Esophagus muscularis mucosa (tissue), 4 donors: ENCODE measurements at regions not wholly inside any gene's neighbourhood (a gene's known extent, or its start where the extent isn't known, plus 50 kb on each side); places are given as distances from the start of the nearest gene placed in this dataset.

Experiments
- DNase-seq: peaks from one replicate; pipeline ENCODE4 v3.0.0-alpha.2; 2017; ENCODE audit errors: extremely low spot score
- H3K27ac ChIP-seq, 4 donors: fragments of 200-600 bp; sonication (generic); replicated peaks in 1 of 4; 1 replicate in 3 of 4; 2 replicates in 1 of 4; pipeline ENCODE4 v1.5.1; 2016 to 2019; ENCODE audit warnings: mild to moderate bottlenecking in 1 of 4
- H3K27me3 ChIP-seq, 4 donors: fragments of 200-600 bp; sonication (generic); one replicate each; pipeline versions ENCODE4 v1.5.1 to v1.6.0; 2016 to 2019
- H3K36me3 ChIP-seq, 4 donors: fragments of 200-600 bp; sonication (generic); one replicate each; pipeline ENCODE4 v1.5.1; 2016 to 2019
- H3K4me1 ChIP-seq, 4 donors: fragments of 200-600 bp; sonication (generic); one replicate each; pipeline ENCODE4 v1.5.1; 2016 to 2019
- H3K4me3 ChIP-seq, 4 donors: fragments of 200-600 bp; sonication (generic); 1 replicate in 2 of 4; 2 replicates in 2 of 4; pipeline ENCODE4 v1.5.1; 2016 to 2019; ENCODE audit warnings: mild to moderate bottlenecking in 4 of 4, moderate library complexity in 1 of 4
- H3K9me3 ChIP-seq, 4 donors: fragments of 200-600 bp; sonication (generic); 1 replicate in 3 of 4; 2 replicates in 1 of 4; pipeline ENCODE4 v1.5.1; 2016 to 2019
- EP300 ChIP-seq: sonication (generic); formaldehyde crosslinking; IDR thresholded peaks from one replicate; pipeline ENCODE4 v1.6.1; 2017; ENCODE audit warnings: antibody characterized with exemption
- POLR2A ChIP-seq: fragments of 450-650 bp; IDR thresholded peaks from one replicate; pipeline ENCODE4 v1.6.1; 2017; ENCODE audit warnings: antibody characterized with exemption, moderate library complexity, mild to moderate bottlenecking, low read depth
- POLR2AphosphoS5 ChIP-seq, 2 donors: sonication (generic); formaldehyde crosslinking; IDR thresholded peaks; one replicate each; pipeline ENCODE4 v1.6.1; 2017; ENCODE audit warnings: antibody characterized with exemption in 2 of 2
- WGBS: methylation state at CpG from one replicate; pipeline ENCODE4 v1.1.5; 2018; 5-methylcytosine and 5-hydroxymethylcytosine counted together
- intact Hi-C: fragments of 100-400 bp; cut with DNase I; formaldehyde crosslinking; loops from one replicate; pipeline ENCODE4 v1.15.1; 2023
- TF ChIP-seq, protein P1 (sequence below), 3 experiments: fragments of 200-600 bp in 2 of 3; fragments of 450-650 bp in 1 of 3; sonication (generic) in 2 of 3; IDR thresholded peaks; one replicate each; pipeline ENCODE4 v1.5.1; 2017 to 2019; ENCODE audit warnings: antibody characterized with exemption in 3 of 3, mild to moderate bottlenecking in 2 of 3, moderate library complexity in 1 of 3

DNA sequence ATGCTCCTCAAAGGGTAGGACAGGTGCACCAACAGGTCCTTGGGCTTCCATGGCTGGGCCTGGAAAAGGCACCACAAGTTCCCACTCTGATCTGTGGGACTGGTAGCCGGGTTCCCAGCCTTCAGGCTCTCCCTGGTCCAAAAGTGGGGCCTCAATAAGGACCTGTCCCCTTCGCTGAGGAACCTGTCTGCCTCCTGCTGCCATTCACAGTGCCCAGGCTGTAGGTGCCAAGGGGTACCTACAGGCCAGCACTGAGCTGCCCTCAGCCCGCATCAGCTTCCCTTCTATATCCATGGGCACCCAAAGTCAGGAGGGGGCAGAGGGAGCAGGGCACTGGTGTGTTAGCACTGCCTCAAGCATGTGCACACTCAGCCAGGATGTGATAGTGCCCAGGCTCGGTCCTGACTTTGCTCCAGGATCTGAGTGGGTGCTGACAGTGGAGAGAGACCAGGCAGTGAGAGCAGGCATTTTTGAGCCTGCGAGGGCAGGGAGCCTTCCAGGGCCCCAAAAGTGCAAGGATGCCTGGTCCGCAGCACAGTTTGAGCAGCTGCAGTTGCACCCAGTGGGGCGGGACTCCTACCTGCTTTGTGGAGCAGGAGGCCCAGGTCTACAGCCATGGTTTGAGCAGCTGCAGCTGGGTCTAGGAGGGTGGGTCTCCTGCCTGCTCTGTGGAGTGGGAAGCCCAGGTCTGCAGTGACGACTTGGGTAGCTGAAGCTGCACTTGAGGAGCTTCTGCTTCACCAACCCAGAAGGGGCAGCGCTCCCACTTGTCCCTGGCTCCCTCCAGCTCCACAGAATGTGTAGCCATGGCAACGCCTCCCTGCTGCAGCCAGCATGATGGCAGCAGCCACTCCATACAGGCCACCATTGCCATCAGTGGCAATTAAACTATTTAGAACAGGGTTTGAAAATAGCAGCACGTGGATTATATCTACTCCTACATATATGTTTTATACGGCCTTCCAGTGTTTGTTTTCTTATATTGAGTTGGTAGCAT, 376.4 kb downstream of the KCTD8 start:
- no peaks in the 10 kb centered on the region for H3K9me3 ChIP-seq
- no peak overlapping the region for H3K4me3 ChIP-seq
- TF ChIP-seq POLR2A: no peak
- no peak for TF ChIP-seq EP300
- TF ChIP-seq POLR2AphosphoS5 (IDR thresholded peaks at IDR 0.05): no peak
- TF ChIP-seq, protein P1, sequence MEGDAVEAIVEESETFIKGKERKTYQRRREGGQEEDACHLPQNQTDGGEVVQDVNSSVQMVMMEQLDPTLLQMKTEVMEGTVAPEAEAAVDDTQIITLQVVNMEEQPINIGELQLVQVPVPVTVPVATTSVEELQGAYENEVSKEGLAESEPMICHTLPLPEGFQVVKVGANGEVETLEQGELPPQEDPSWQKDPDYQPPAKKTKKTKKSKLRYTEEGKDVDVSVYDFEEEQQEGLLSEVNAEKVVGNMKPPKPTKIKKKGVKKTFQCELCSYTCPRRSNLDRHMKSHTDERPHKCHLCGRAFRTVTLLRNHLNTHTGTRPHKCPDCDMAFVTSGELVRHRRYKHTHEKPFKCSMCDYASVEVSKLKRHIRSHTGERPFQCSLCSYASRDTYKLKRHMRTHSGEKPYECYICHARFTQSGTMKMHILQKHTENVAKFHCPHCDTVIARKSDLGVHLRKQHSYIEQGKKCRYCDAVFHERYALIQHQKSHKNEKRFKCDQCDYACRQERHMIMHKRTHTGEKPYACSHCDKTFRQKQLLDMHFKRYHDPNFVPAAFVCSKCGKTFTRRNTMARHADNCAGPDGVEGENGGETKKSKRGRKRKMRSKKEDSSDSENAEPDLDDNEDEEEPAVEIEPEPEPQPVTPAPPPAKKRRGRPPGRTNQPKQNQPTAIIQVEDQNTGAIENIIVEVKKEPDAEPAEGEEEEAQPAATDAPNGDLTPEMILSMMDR (IDR thresholded peaks at IDR 0.05): no peak
- H3K36me3 ChIP-seq: no peaks in the 10 kb centered on the region
- intact Hi-C loops: no loop called here
- H3K27ac ChIP-seq: no peak overlapping the region
- DNase-seq: no peak
- H3K4me1 ChIP-seq: no peaks in the 10 kb centered on the region
- 82% methylated on average over 7 of the region's 12 CpGs for WGBS
- H3K27me3 ChIP-seq: no peaks in the 10 kb centered on the region

GRCh38 chr4:44086753-44087152, 361.9 kb downstream of the KCTD8 start:
- no peak overlapping the region for H3K27ac ChIP-seq
- no peaks in the 10 kb centered on the region for H3K36me3 ChIP-seq
- intact Hi-C loops: no loop called here
- H3K4me3 ChIP-seq: no peak overlapping the region
- no peak for TF ChIP-seq POLR2AphosphoS5 (IDR thresholded peaks at IDR 0.05)
- TF ChIP-seq POLR2A: no peak
- H3K27me3 ChIP-seq: no peaks in the 10 kb centered on the region
- no peak for DNase-seq
- no peaks in the 10 kb centered on the region for H3K4me1 ChIP-seq
- H3K9me3 ChIP-seq: no peaks in the 10 kb centered on the region

- no peaks in the 10 kb centered on the region for H3K9me3 ChIP-seq
- no peak overlapping the region for H3K27ac ChIP-seq
- intact Hi-C loops: no loop called here
- H3K27me3 ChIP-seq: no peaks in the 10 kb centered on the region
- TF ChIP-seq EP300 (no peak), POLR2A (no peak), POLR2AphosphoS5 (IDR thresholded peaks at IDR 0.05) (no peak)
- TF ChIP-seq, protein P1 (IDR thresholded peaks at IDR 0.05): no peak
- no peaks in the 10 kb centered on the region for H3K4me1 ChIP-seq
- H3K36me3 ChIP-seq: no peaks in the 10 kb centered on the region
- no peak for DNase-seq
- no peak overlapping the region for H3K4me3 ChIP-seq
Measured at GRCh38 chr4:44093390-44093789, 355.2 kb downstream of the KCTD8 start.

- Histone ChIP-seq H3K9me3 (peaks cover 0 to 16% (median 6%) of the 10 kb centered on the region in 4 donors), H3K27me3 (no peaks in the 10 kb centered on the region), H3K4me3 (no peak overlapping the region), H3K4me1 (no peaks in the 10 kb centered on the region), H3K36me3 (no peaks in the 10 kb centered on the region), H3K27ac (no peak overlapping the region)
- intact Hi-C loops: no loop called here
- no peak for TF ChIP-seq EP300
- no peak for TF ChIP-seq POLR2AphosphoS5 (IDR thresholded peaks at IDR 0.05)
- TF ChIP-seq POLR2A: no peak
- TF ChIP-seq, protein P1 (IDR thresholded peaks at IDR 0.05): no peak
- WGBS: 88% methylated on average over 7 of the region's 7 CpGs
- DNase-seq: no peak
Measured at GRCh38 chr4:44098973-44099372, 349.6 kb downstream of the KCTD8 start.

GRCh38 chr4:44100456-44100855, 348.2 kb downstream of the KCTD8 start:
- intact Hi-C loops: no loop called here
- Histone ChIP-seq H3K4me1 (no peaks in the 10 kb centered on the region), H3K27me3 (no peaks in the 10 kb centered on the region), H3K9me3 (peaks cover 0 to 22% (median 6%) of the 10 kb centered on the region in 4 donors), H3K4me3 (no peak overlapping the region), H3K36me3 (no peaks in the 10 kb centered on the region), H3K27ac (no peak overlapping the region)
- DNase-seq: no peak
- no peak for TF ChIP-seq POLR2AphosphoS5 (IDR thresholded peaks at IDR 0.05)
- TF ChIP-seq EP300: no peak
- TF ChIP-seq, protein P1 (IDR thresholded peaks at IDR 0.05): no peak
- TF ChIP-seq POLR2A: no peak
- WGBS: 70% methylated on average over 6 of the region's 6 CpGs
